GM21423 (cell line): ENCODE measurements at regions not wholly inside any gene's neighbourhood (a gene's known extent, or its start where the extent isn't known, plus 50 kb on each side); places are given as distances from the start of the nearest gene placed in this dataset.

Source experiments
- ATAC-seq: cut with Tn5 transposase; IDR thresholded peaks from one replicate; pipeline ENCODE4 v1.9.1; 2021; ENCODE audit warnings: mild to moderate bottlenecking, moderate library complexity; ENCODE audit not compliant: unreplicated experiment

- no peak for ATAC-seq
These were observed 409.9 kb downstream of the LPIN1 start for GRCh38 chr2:12156349-12156748.

- ATAC-seq = no peak
These were observed 414.7 kb downstream of the LPIN1 start for GRCh38 chr2:12161085-12161484.

GRCh38 chr2:12162269-12163247 lies 416.1 kb downstream of the LPIN1 start:
- no peak for ATAC-seq

GRCh38 chr2:12163866-12164265 lies 417.4 kb downstream of the LPIN1 start:
- ATAC-seq = no peak

- ATAC-seq = no peak
These were observed 418.3 kb downstream of the LPIN1 start for GRCh38 chr2:12164689-12165088.

GRCh38 chr2:12167525-12168317 lies 421.3 kb downstream of the LPIN1 start:
- no peak for ATAC-seq

GRCh38 chr2:12168354-12168753 lies 421.9 kb downstream of the LPIN1 start:
- ATAC-seq = no peak

GRCh38 chr2:12168791-12169388 lies 422.5 kb downstream of the LPIN1 start:
- peak; percentile 54 for ATAC-seq

GRCh38 chr2:12169721-12170120 lies 423.3 kb downstream of the LPIN1 start:
- ATAC-seq = peak; percentile 10

- no peak for ATAC-seq
These were observed 423.7 kb downstream of the LPIN1 start for GRCh38 chr2:12170121-12170520.

- no peak for ATAC-seq
These were observed 427.0 kb downstream of the LPIN1 start for GRCh38 chr2:12173271-12173942.

- no peak for ATAC-seq
These were observed 427.5 kb downstream of the LPIN1 start for GRCh38 chr2:12173943-12174340.

- no peak for ATAC-seq
These were observed 428.9 kb downstream of the LPIN1 start for GRCh38 chr2:12175323-12175722.

GRCh38 chr2:12176623-12177454 lies 430.4 kb downstream of the LPIN1 start:
- peak; percentile 82 for ATAC-seq

GRCh38 chr2:12177455-12178288 lies 431.2 kb downstream of the LPIN1 start:
- ATAC-seq = peak; percentile 60

- no peak for ATAC-seq
These were observed 432.1 kb downstream of the LPIN1 start for GRCh38 chr2:12178289-12179080.

- no peak for ATAC-seq
These were observed 433.6 kb downstream of the LPIN1 start for GRCh38 chr2:12180031-12180430.

- ATAC-seq = no peak
These were observed 436.7 kb downstream of the LPIN1 start for GRCh38 chr2:12183032-12183645.
